ENCODE measurements at regions not wholly inside any gene's neighbourhood (a gene's known extent, or its start where the extent isn't known, plus 50 kb on each side); places are given as distances from the start of the nearest gene placed in this dataset.

- TF ChIP-seq EZH2 (IDR thresholded peaks at IDR 0.05; ENCODE audit: borderline replicate concordance, low read length) (no peak), CTCF (IDR thresholded peaks at IDR 0.05; ENCODE audit: low read length) (no peak)
Observed at GRCh38 chr7:54394834-54395233, 147.3 kb upstream of the VSTM2A start.
